Karpas-422 (cell line): ENCODE measurements at regions not wholly inside any gene's neighbourhood (a gene's known extent, or its start where the extent isn't known, plus 50 kb on each side); places are given as distances from the start of the nearest gene placed in this dataset.
"Not testable (repeated sequence)": the region's sequence is repeated elsewhere in the genome, so short reads cannot be mapped to it uniquely, and the experiment has no call there.

ENCODE experiments used
- DNase-seq: peaks from one replicate; pipeline ENCODE4 v3.0.0-alpha.2; 2015
- H2AFZ ChIP-seq: fragments of 200-600 bp; sonication (generic); 2 replicates; pipeline ENCODE4 v1.6.1; 2014; ENCODE audit warnings: antibody characterized with exemption, low read length, mixed read lengths
- H3K27ac ChIP-seq: fragments of 200-600 bp; sonication (generic); 2 replicates; pipeline ENCODE4 v1.5.1; 2014; ENCODE audit warnings: mild to moderate bottlenecking, low read length, moderate library complexity
- H3K27me3 ChIP-seq: fragments of 200-600 bp; sonication (generic); 2 replicates; pipeline ENCODE4 v1.6.1; 2014; ENCODE audit warnings: low read length, mixed read lengths
- H3K36me3 ChIP-seq: fragments of 200-600 bp; sonication (generic); 2 replicates; pipeline ENCODE4 v1.6.1; 2014; ENCODE audit warnings: low read length, mixed read lengths; ENCODE audit not compliant: insufficient read depth
- H3K4me1 ChIP-seq: fragments of 200-600 bp; sonication (generic); 2 replicates; pipeline ENCODE4 v1.6.1; 2014; ENCODE audit warnings: mild to moderate bottlenecking, low read length, mixed read lengths
- H3K4me2 ChIP-seq: fragments of 200-600 bp; sonication (generic); 2 replicates; pipeline ENCODE4 v1.6.1; 2014; ENCODE audit warnings: low read length, low read depth, mild to moderate bottlenecking; ENCODE audit not compliant: poor library complexity, severe bottlenecking
- H3K4me3 ChIP-seq: fragments of 200-600 bp; sonication (generic); 2 replicates; pipeline ENCODE4 v1.5.1; 2014; ENCODE audit warnings: mild to moderate bottlenecking, antibody characterized with exemption, low read length, mixed read lengths
- H3K79me2 ChIP-seq: fragments of 200-600 bp; sonication (generic); 2 replicates; pipeline ENCODE4 v1.6.1; 2014; ENCODE audit warnings: mild to moderate bottlenecking, low read length, mixed read lengths
- H3K9ac ChIP-seq: fragments of 200-600 bp; sonication (generic); 2 replicates; pipeline ENCODE4 v1.6.0; 2014; ENCODE audit warnings: low read length
- H3K9me2 ChIP-seq: fragments of 200-600 bp; sonication (generic), shearing (Covaris generic); replicated peaks from 2 replicates; pipeline ENCODE4 v1.6.0; 2014; ENCODE audit warnings: mild to moderate bottlenecking, low read length, moderate library complexity; ENCODE audit not compliant: insufficient read depth
- H3K9me3 ChIP-seq: fragments of 300-700, 200-600 bp; sonication (generic); 2 replicates; pipeline ENCODE4 v1.6.1; 2014; ENCODE audit warnings: low read length, mixed read lengths
- H4K20me1 ChIP-seq: fragments of 200-600 bp; sonication (generic); 2 replicates; pipeline ENCODE4 v1.6.1; 2014; ENCODE audit warnings: mild to moderate bottlenecking, antibody characterized with exemption, low read length, low read depth; ENCODE audit not compliant: insufficient read depth

DNA sequence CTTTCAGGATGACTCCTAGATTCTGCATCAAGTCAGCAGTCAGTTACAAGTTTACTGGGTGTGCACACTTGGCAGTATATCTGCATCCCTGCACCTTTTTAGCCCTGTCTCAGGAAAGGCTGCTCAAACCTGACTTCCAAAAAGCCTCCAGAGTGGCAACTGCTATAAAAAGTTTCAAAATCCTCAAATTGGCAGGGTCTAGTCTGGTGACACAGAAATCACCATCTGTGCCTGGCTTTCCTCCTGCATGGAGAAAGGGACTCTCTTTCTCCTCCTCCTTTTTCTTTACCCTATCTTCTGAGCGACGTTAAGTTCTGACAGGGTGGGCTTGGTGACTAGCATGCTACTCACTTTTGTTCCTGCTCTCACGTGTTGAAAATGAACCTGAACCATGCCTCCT, 679.5 kb downstream of the C12orf50 start:
- Histone ChIP-seq H3K4me1 (no peaks in the 10 kb centered on the region), H3K27me3 (no peaks in the 10 kb centered on the region), H3K9me3 (no peaks in the 10 kb centered on the region), H3K27ac (no peak overlapping the region), H3K4me3 (no peak overlapping the region), H3K9me2 (no peaks in the 10 kb centered on the region), H3K9ac (no peak overlapping the region), H3K36me3 (no peaks in the 10 kb centered on the region), H4K20me1 (no peaks in the 10 kb centered on the region), H3K79me2 (no peaks in the 10 kb centered on the region), H2AFZ (no peak overlapping the region), H3K4me2 (no peak overlapping the region)
- no peak for DNase-seq

GRCh38 chr12:87348071-87348470, 681.1 kb downstream of the C12orf50 start:
- no peak overlapping the region for H3K9ac ChIP-seq
- H3K27me3 ChIP-seq = no peaks in the 10 kb centered on the region
- H3K79me2 ChIP-seq = no peaks in the 10 kb centered on the region
- no peaks in the 10 kb centered on the region for H3K9me3 ChIP-seq
- no peaks in the 10 kb centered on the region for H3K36me3 ChIP-seq
- no peak for DNase-seq
- no peak overlapping the region for H3K4me2 ChIP-seq
- no peaks in the 10 kb centered on the region for H3K9me2 ChIP-seq
- H4K20me1 ChIP-seq = no peaks in the 10 kb centered on the region
- H3K4me1 ChIP-seq = no peaks in the 10 kb centered on the region
- no peak overlapping the region for H2AFZ ChIP-seq
- H3K4me3 ChIP-seq = no peak overlapping the region
- H3K27ac ChIP-seq = no peak overlapping the region

DNA sequence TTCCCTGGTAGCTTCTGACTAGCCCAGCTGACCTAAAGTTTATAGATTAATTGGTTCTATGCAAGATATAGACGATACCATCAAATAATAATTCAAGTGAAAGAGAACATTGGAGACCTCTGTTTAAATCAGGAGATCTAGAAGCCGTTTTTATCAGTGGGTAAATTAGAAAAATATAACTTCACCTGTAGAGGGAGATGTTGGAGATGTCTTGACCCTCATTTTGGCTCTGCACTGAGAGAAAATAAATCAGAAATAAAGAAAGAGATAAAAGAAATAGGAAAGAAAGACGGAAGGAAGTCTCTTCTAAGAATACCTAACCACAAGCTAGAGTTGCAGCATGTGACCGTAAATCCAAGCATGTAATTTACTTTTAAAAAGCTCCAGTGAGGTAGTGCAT, 684.5 kb downstream of the C12orf50 start:
- H3K36me3 ChIP-seq = no peaks in the 10 kb centered on the region
- H3K9me3 ChIP-seq = no peaks in the 10 kb centered on the region
- no peak overlapping the region for H3K9ac ChIP-seq
- no peak overlapping the region for H3K27ac ChIP-seq
- no peaks in the 10 kb centered on the region for H3K27me3 ChIP-seq
- no peak overlapping the region for H3K4me3 ChIP-seq
- no peaks in the 10 kb centered on the region for H4K20me1 ChIP-seq
- no peak overlapping the region for H3K4me2 ChIP-seq
- H2AFZ ChIP-seq = no peak overlapping the region
- no peaks in the 10 kb centered on the region for H3K79me2 ChIP-seq
- no peak for DNase-seq
- no peaks in the 10 kb centered on the region for H3K4me1 ChIP-seq
- H3K9me2 ChIP-seq = no peaks in the 10 kb centered on the region

GRCh38 chr12:87338681-87339080, 690.5 kb downstream of the C12orf50 start:
- no peak for DNase-seq
- H3K27ac ChIP-seq = no peak overlapping the region
- H3K4me1 ChIP-seq = no peaks in the 10 kb centered on the region
- no peaks in the 10 kb centered on the region for H3K27me3 ChIP-seq
- H2AFZ ChIP-seq = no peak overlapping the region; the same call in 1 of the 2 replicates
- no peaks in the 10 kb centered on the region for H3K36me3 ChIP-seq
- no peak overlapping the region for H3K4me2 ChIP-seq
- H3K9me2 ChIP-seq = no peaks in the 10 kb centered on the region; the same call in 1 of the 2 replicates
- no peaks in the 10 kb centered on the region for H3K79me2 ChIP-seq
- no peak overlapping the region for H3K9ac ChIP-seq
- no peaks in the 10 kb centered on the region for H4K20me1 ChIP-seq
- no peak overlapping the region for H3K4me3 ChIP-seq
- no peaks in the 10 kb centered on the region for H3K9me3 ChIP-seq

DNA sequence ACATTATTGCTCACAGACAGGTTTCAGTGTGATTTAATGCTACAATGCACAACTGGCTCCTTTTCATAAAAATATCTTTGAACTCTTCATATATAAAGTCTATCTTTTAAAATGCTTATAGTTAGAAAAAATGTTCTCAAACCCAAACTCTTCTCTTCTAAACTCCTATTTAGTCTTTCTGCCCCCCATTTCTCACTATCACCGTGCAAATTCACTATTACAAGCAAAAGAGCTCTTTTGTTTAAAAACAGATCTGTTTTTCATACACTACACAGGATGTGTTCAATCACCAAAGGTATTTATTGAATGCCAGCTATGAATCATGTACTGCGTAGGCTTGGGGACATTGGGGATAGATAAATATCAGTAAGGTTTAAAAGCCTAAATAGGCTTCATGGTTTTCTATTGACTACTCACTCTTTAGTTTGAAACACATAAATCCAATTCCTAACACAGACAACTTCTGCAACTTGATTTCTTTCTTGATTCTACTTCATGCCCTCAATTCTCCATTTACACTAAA, 692.3 kb downstream of the C12orf50 start:
- Histone ChIP-seq H3K4me2 (no peak overlapping the region), H3K27ac (no peak overlapping the region), H3K36me3 (no peaks in the 10 kb centered on the region), H3K79me2 (no peaks in the 10 kb centered on the region), H3K9me3 (no peaks in the 10 kb centered on the region), H4K20me1 (no peaks in the 10 kb centered on the region), H3K9me2 (no peaks in the 10 kb centered on the region; the same call in 1 of the 2 replicates), H2AFZ (no peak overlapping the region), H3K27me3 (no peaks in the 10 kb centered on the region), H3K9ac (no peak overlapping the region), H3K4me1 (no peaks in the 10 kb centered on the region), H3K4me3 (no peak overlapping the region)
- DNase-seq = no peak

DNA sequence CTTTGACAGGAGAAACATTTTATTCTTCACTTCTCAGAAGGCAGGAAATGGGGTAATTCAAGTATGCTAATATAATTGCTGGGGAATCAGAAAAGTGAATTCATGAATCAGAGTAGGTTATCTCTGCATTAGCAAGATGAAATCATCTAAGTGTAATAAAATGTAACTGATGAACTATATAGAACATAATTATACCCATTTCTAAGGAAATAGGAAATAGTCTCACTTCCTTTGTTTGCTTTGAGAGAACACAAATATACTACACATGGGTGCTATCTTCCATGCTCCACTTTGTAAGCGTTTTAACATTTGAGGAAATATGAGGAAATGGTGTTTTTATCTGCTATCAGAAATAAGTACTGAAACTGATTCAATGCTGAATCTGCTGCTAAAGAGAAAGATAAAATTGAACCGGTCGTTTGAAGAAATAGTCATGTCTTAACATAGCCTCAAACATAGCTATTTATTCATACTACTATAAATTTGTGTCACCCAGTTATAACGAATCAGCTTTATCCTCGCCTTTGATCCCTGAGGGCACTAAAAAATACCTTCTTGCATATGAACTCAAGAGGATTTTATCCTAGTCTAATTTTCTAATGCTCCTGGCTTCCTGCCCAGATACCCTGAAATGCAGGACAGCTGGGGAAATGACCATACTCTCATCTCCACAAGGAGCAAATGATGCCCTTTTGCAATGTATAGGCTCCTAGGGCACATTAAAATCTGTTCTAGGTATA, 696.0 kb downstream of the C12orf50 start:
- H3K4me3 ChIP-seq = no peak overlapping the region
- no peak overlapping the region for H3K4me2 ChIP-seq
- H3K27me3 ChIP-seq = no peaks in the 10 kb centered on the region
- H3K9me3 ChIP-seq = no peaks in the 10 kb centered on the region; the same call in 1 of the 2 replicates
- H3K9me2 ChIP-seq = no peaks in the 10 kb centered on the region; the same call in 1 of the 2 replicates
- no peak overlapping the region for H3K27ac ChIP-seq
- no peaks in the 10 kb centered on the region for H4K20me1 ChIP-seq
- H3K4me1 ChIP-seq = no peaks in the 10 kb centered on the region
- H3K36me3 ChIP-seq = no peaks in the 10 kb centered on the region
- no peak overlapping the region for H2AFZ ChIP-seq
- H3K9ac ChIP-seq = no peak overlapping the region
- H3K79me2 ChIP-seq = no peaks in the 10 kb centered on the region
- DNase-seq = no peak

DNA sequence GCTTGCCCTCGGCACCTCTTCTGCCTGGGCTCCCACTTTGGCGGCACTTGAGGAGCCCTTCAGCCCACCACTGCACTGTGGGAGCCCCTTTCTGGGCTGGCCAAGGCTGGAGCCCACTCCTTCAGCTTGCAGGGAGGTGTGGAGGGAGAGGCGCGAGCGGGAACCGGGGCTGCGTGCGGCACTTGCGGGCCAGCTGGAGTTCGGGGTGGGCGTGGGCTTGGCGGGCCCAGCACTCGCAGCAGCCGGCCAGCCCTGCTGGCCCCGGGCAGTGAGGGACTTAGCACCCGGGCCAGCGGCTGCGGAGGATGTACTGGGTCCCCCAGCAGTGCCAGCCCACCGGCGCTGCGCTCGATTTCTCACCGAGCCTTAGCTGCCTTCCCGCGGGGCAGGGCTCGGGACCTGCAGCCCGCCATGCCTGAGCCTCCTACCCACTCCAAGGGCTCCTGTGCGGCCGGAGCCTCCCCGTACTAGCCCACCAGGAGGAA, 699.1 kb downstream of the C12orf50 start:
- not testable (repeated sequence) for H3K4me3 ChIP-seq, H4K20me1 ChIP-seq, H3K36me3 ChIP-seq, H3K4me1 ChIP-seq, H3K4me2 ChIP-seq, H3K27me3 ChIP-seq, DNase-seq, H3K27ac ChIP-seq, H3K9me3 ChIP-seq, H3K9me2 ChIP-seq, H2AFZ ChIP-seq, H3K79me2 ChIP-seq, H3K9ac ChIP-seq

- H3K36me3 ChIP-seq = no peaks in the 10 kb centered on the region
- no peaks in the 10 kb centered on the region for H3K4me1 ChIP-seq
- H3K79me2 ChIP-seq = no peaks in the 10 kb centered on the region
- no peak overlapping the region for H3K4me3 ChIP-seq
- H3K27me3 ChIP-seq = no peaks in the 10 kb centered on the region; the same call in 1 of the 2 replicates
- no peak for DNase-seq
- no peak overlapping the region for H3K27ac ChIP-seq
- no peak overlapping the region for H3K4me2 ChIP-seq
- H2AFZ ChIP-seq = no peak overlapping the region
- no peaks in the 10 kb centered on the region; the same call in 1 of the 2 replicates for H3K9me3 ChIP-seq
- H3K9me2 ChIP-seq = no peaks in the 10 kb centered on the region
- H4K20me1 ChIP-seq = no peaks in the 10 kb centered on the region
- no peak overlapping the region for H3K9ac ChIP-seq
These were observed 699.9 kb downstream of the C12orf50 start for GRCh38 chr12:87329076-87329863.
